Fibroblast of pulmonary artery (primary cell): ENCODE measurements at regions not wholly inside any gene's neighbourhood (a gene's known extent, or its start where the extent isn't known, plus 50 kb on each side); places are given as distances from the start of the nearest gene placed in this dataset.
"Not testable (repeated sequence)": the region's sequence is repeated elsewhere in the genome, so short reads cannot be mapped to it uniquely, and the experiment has no call there.

ENCODE experiments used
- DNase-seq: peaks from one replicate; pipeline ENCODE4 v3.0.0-alpha.2; 2010; ENCODE audit warnings: low read depth
- H3K4me3 ChIP-seq: replicated peaks from 2 replicates; pipeline ENCODE4 v1.5.1; 2011; ENCODE audit warnings: low read depth, mild to moderate bottlenecking, control low read depth, low read length, moderate library complexity
- TF ChIP-seq, protein P1 (sequence below): IDR thresholded peaks from 2 replicates; pipeline ENCODE4 v1.5.1; 2011; ENCODE audit warnings: mild to moderate bottlenecking, control low read depth, low read length, inconsistent platforms; ENCODE audit errors: missing control alignments

DNA sequence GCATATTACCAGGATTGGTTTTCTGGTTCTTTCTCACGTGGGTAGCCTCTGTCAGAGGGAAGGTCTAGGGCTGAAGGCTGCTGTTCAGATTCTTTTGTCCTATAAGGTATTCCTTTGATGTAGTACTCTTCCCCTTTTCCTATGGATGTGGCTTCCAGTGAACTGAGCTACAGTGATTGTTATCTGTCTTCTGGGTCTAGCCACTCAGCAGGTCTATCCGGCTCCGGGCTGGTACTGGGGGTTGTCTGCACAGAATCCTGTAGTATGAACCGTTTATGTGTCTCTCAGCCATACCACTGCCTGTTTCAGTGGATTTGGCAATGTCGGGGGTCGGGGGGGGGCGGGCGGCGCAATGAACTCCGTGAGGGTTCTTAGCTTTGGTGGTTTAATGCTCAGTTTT lies 84.5 kb upstream of the C10orf90 start:
- TF ChIP-seq, protein P1, sequence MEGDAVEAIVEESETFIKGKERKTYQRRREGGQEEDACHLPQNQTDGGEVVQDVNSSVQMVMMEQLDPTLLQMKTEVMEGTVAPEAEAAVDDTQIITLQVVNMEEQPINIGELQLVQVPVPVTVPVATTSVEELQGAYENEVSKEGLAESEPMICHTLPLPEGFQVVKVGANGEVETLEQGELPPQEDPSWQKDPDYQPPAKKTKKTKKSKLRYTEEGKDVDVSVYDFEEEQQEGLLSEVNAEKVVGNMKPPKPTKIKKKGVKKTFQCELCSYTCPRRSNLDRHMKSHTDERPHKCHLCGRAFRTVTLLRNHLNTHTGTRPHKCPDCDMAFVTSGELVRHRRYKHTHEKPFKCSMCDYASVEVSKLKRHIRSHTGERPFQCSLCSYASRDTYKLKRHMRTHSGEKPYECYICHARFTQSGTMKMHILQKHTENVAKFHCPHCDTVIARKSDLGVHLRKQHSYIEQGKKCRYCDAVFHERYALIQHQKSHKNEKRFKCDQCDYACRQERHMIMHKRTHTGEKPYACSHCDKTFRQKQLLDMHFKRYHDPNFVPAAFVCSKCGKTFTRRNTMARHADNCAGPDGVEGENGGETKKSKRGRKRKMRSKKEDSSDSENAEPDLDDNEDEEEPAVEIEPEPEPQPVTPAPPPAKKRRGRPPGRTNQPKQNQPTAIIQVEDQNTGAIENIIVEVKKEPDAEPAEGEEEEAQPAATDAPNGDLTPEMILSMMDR: no peak
- no peak overlapping the region for H3K4me3 ChIP-seq
- no peak for DNase-seq

DNA sequence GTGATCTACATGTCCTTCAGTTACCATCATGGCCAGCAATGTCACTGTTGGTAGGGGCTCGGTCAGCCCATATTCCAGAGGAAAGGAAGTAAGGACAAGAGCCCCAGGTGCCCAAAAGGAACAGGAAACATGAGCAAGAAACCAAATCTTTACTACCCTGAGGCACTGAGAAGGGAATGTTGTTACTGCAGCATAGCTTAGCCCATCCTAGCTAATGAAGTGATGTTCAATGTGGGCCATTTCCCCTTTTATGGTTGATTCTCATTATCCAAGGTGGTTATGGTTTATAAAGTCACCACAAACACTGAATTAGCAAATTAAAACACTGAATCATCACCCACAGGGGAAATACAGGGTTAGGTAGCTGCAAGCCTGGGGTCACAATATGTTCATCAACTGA lies 88.4 kb upstream of the C10orf90 start:
- TF ChIP-seq, protein P1: no peak
- H3K4me3 ChIP-seq: no peak overlapping the region
- no peak for DNase-seq

DNA sequence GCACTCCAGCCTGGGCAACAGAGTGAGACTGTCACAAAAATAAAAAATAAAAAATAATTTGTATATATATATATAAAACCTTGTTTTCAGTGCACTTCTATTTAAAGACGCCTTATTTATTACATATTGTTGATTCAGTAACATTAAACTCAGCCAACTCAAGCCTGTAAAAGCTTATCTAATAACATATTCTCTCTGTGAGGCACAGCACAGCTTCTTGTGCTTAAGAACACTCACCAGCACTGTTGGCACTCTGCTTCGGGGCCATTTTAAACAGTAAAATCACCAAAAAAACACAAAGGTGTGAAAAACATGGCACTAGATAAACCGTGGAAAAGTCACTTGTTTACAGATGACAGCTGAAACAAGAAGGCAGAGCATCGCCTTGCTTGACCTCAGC lies 89.0 kb upstream of the C10orf90 start:
- TF ChIP-seq, protein P1: no peak
- DNase-seq: no peak
- H3K4me3 ChIP-seq: no peak overlapping the region

DNA sequence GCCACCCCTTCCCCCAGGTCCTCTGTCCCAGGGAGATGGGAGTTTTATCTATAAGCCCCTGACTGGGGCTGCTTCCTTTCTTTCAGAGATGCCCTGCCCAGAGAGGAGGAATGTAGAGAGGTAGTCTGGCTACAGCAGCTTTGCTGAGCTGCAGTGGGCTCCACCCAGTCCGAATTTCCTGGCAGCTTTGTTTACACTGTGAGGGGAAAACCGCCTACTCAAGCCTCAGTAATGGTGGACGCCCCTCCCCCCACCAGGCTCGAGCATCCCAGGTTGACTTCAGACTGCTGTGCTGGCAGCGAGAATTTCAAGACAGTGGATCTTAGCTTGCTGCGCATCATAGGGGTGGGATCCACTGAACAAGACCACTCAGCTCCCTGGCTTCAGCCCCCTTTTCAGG lies 96.2 kb upstream of the C10orf90 start:
- H3K4me3 ChIP-seq, DNase-seq: not testable (repeated sequence)

DNA sequence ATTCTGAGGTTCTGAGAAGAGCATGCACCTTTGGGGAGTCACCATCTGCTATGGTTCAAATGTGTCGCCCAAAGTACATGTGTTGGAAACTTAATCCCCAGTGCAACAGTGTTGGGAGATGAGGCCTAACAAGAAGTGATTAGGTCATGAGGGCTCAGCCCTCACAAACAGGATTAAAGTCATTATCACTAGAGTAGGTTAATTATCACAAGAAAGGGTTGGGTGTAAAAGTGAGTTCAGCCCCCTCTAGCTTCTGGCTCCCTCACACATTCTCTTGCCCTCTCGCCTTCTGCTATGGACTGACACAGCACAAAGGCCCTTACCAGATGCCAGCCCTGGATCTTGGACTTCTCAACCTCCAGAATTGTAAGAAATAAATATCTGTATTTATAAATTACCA lies 100.3 kb upstream of the C10orf90 start:
- TF ChIP-seq, protein P1: no peak
- DNase-seq: no peak
- no peak overlapping the region for H3K4me3 ChIP-seq

DNA sequence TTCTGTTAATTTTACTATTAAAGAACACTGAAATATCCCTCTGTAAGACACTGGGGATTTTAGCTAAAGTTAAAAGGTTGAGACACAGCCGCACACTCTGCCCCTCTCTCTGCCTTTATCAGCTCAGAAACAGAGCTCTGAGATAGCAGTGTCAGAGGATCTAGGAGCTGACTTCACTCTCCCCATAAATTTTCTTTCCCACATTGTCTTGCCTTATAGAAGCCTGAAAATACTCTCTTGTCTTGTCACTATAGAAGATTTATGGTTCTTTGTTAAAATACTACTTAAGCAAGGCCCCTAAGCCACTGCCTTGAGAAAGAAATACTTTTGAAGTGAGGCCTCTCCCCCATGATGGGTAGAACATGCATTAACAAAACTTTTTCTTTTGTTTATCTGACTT lies 105.7 kb upstream of the C10orf90 start:
- TF ChIP-seq, protein P1: no peak
- no peak for DNase-seq
- H3K4me3 ChIP-seq: no peak overlapping the region

DNA sequence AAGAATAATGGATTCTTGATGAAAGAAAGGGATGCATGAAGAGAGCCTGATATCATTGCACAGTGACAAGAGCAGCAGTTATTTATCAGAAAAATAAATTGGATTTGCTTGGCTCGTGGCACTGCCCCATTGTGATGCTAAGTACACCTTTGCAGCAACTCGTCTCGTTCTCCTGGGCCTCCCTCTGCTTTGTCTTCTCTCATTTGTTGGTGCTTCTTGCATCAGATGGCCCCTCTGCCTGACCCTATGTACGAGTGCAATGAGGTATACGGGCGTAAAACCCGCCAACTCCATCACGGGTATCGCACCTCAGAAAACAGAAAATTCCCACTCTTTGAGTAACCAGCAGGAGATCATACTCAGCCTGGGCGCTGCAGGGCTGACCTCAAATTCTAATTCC lies 107.2 kb upstream of the C10orf90 start:
- no peak for DNase-seq
- TF ChIP-seq, protein P1: no peak
- no peak overlapping the region for H3K4me3 ChIP-seq
